ENCODE measurements at regions not wholly inside any gene's neighbourhood (a gene's known extent, or its start where the extent isn't known, plus 50 kb on each side); places are given as distances from the start of the nearest gene placed in this dataset.

DNA sequence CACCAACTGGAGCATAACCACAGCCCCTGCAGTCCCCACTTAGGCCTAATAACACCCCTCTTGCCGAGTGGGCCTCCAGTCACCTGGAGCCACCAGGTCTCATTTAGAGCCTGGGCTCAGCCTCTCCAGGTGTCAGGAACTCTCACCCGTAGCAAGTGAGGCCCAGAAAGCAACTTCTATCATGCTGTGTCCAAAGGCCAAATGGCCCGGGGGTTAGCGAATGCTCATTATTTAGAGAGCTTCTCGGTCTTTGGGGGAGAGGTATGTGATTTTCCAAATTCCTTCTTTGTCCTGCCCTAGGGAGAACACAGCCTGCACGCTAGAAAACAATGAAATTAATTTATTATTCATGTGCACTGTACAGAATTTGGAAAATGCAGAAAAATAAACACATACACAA lies 109.9 kb upstream of the PTPRM start:
- DNase-seq = no peak
- peaks cover 0 to 1% of the 10 kb centered on the region in 2 donors for H3K9me3 Mint-ChIP-seq
- no peaks in the 10 kb centered on the region for H3K4me1 Mint-ChIP-seq (ENCODE audit: low read depth)
- no peak overlapping the region for H3K4me3 Mint-ChIP-seq
- H3K27me3 Mint-ChIP-seq (ENCODE audit: low read depth) = no peaks in the 10 kb centered on the region
- no peak for ATAC-seq (replicated peaks in 1 of 2)
- no peak overlapping the region for H3K27ac Mint-ChIP-seq
- no peaks in the 10 kb centered on the region for H3K36me3 Mint-ChIP-seq (ENCODE audit: insufficient read depth in 2 of 2)

- Mint-ChIP-seq H3K27me3 (ENCODE audit: low read depth) (no peaks in the 10 kb centered on the region), H3K4me1 (ENCODE audit: low read depth) (no peaks in the 10 kb centered on the region), H3K9me3 (peaks cover 0 to 1% of the 10 kb centered on the region in 2 donors), H3K36me3 (ENCODE audit: insufficient read depth in 2 of 2) (no peaks in the 10 kb centered on the region), H3K4me3 (no peak overlapping the region), H3K27ac (no peak overlapping the region)
- no peak for DNase-seq
- ATAC-seq (replicated peaks in 1 of 2) = no peak
Observed at GRCh38 chr18:7458884-7459283, 108.2 kb upstream of the PTPRM start.

- no peak overlapping the region for H3K4me3 Mint-ChIP-seq
- ATAC-seq (replicated peaks in 1 of 2) = no peak
Observed at GRCh38 chr18:7459851-7460770, 107.0 kb upstream of the PTPRM start.

GRCh38 chr18:7464245-7464966 lies 102.7 kb upstream of the PTPRM start:
- no peaks in the 10 kb centered on the region for H3K4me1 Mint-ChIP-seq (ENCODE audit: low read depth)
- DNase-seq (no peak), ATAC-seq (replicated peaks in 1 of 2) (no peak)
- no peaks in the 10 kb centered on the region for H3K36me3 Mint-ChIP-seq (ENCODE audit: insufficient read depth in 2 of 2)
- no peaks in the 10 kb centered on the region for H3K9me3 Mint-ChIP-seq
- no peak overlapping the region for H3K4me3 Mint-ChIP-seq
- no peak overlapping the region for H3K27ac Mint-ChIP-seq
- H3K27me3 Mint-ChIP-seq (ENCODE audit: low read depth) = peaks cover 5% of the 10 kb centered on the region

More at GRCh38 chr18:7459851-7460770, 107.0 kb upstream of the PTPRM start:
- Mint-ChIP-seq H3K4me1 (ENCODE audit: low read depth) (no peaks in the 10 kb centered on the region), H3K9me3 (peaks cover 0 to 1% of the 10 kb centered on the region in 2 donors), H3K36me3 (ENCODE audit: insufficient read depth in 2 of 2) (no peaks in the 10 kb centered on the region), H3K27me3 (ENCODE audit: low read depth) (no peaks in the 10 kb centered on the region), H3K27ac (no peak overlapping the region)
- no peak for DNase-seq

DNA sequence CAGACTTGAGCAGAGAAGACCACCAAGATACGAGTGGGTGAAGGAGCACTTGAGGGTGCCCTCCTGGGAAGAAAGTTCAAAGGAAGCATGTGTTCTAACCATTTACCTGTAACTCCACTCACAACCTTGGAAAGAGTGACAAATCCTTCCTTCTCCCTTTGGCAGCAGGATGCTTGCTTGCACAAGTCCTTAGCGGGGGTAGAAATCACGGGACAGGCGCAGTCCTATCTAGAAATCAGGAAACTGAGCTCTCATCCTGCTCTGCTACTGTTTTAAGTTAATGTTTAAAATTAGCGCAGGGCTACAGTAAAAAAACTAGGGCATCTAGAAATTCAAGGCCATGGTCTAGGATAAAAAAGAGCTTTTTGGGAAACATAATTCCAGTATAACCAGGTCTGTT lies 100.9 kb upstream of the PTPRM start:
- no peak for ATAC-seq (replicated peaks in 1 of 2)
- H3K9me3 Mint-ChIP-seq = no peaks in the 10 kb centered on the region

DNA sequence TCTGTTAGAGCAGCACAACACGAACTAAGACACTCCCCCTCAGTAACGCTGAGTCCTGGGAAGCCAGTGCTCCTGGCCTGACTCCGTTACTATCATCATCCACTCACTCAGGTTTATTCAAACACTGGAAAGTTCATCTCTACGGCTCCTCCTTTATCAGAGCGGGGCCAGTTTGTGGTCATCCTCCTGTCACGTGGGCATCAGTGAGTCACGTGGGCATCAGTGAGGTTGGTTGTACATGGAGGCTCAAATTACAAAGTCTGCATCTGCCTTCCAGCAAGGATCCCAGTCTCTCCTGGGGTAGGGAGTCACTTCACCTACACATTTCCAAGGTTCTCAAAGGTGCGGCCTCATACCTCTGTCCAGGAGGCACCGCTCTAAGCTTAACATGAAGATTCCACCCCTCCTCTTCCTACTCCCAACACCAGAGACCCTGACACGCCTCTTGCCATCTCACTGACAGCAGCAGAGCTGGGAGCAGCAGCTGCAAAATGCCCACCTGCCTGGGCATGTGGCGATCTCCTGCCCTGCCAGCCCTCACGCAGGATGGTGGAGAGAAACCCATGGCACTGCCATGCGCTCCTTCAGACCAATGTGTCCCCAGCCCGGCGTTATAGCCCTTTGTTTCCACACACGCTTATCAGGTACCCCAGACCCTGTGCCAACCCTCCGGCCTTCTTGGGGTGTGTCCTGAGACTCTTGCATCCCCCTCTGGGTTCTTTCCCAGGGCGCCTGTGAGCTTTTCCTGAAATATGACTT lies 99.2 kb upstream of the PTPRM start:
- ATAC-seq (replicated peaks in 1 of 2) (no peak), DNase-seq (no peak)
- no peak overlapping the region for H3K4me3 Mint-ChIP-seq
- no peaks in the 10 kb centered on the region for H3K36me3 Mint-ChIP-seq (ENCODE audit: insufficient read depth in 2 of 2)
- H3K4me1 Mint-ChIP-seq (ENCODE audit: low read depth) = no peaks in the 10 kb centered on the region
- no peaks in the 10 kb centered on the region for H3K9me3 Mint-ChIP-seq
- no peak overlapping the region for H3K27ac Mint-ChIP-seq
- peaks cover 5% of the 10 kb centered on the region for H3K27me3 Mint-ChIP-seq (ENCODE audit: low read depth)

More for the DNA sequence above, 100.9 kb upstream of the PTPRM start:
- no peak for DNase-seq
- H3K4me1 Mint-ChIP-seq (ENCODE audit: low read depth) = no peaks in the 10 kb centered on the region
- H3K27ac Mint-ChIP-seq = no peak overlapping the region
- H3K27me3 Mint-ChIP-seq (ENCODE audit: low read depth) = peaks cover 5% of the 10 kb centered on the region
- H3K4me3 Mint-ChIP-seq = no peak overlapping the region
- no peaks in the 10 kb centered on the region for H3K36me3 Mint-ChIP-seq (ENCODE audit: insufficient read depth in 2 of 2)

DNA sequence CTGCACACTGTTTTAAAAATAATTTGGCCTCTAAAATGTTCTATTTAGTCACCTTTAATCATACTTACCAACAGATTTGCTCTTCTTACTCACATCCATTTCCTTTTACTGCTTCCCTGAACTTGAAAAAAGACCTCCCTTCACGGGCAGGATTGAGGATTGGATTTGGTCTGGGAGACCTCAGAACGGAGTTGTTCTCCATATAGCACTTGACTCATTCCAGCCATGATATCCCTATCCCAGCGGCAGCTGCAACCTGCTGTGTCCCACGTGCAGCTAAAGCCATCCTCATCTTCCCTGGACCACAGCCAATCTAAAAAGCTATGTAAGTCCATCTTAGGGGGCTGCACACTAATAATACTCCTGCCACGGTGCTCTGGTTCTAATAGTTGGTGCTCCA lies 97.0 kb upstream of the PTPRM start:
- H3K4me1 Mint-ChIP-seq (ENCODE audit: low read depth) = no peaks in the 10 kb centered on the region
- no peak overlapping the region for H3K27ac Mint-ChIP-seq
- peaks cover 5% of the 10 kb centered on the region for H3K27me3 Mint-ChIP-seq (ENCODE audit: low read depth)
- ATAC-seq (replicated peaks in 1 of 2) = no peak
- H3K9me3 Mint-ChIP-seq = peaks cover 3 to 4% of the 10 kb centered on the region in 2 donors
- H3K4me3 Mint-ChIP-seq = no peak overlapping the region
- no peak for DNase-seq
- no peaks in the 10 kb centered on the region for H3K36me3 Mint-ChIP-seq (ENCODE audit: insufficient read depth in 2 of 2)

GRCh38 chr18:7470503-7470902 lies 96.6 kb upstream of the PTPRM start:
- no peak for DNase-seq

GRCh38 chr18:7476386-7476785 lies 90.7 kb upstream of the PTPRM start:
- no peak overlapping the region for H3K27ac Mint-ChIP-seq
- H3K4me3 Mint-ChIP-seq = no peak overlapping the region

More at GRCh38 chr18:7470503-7470902, 96.6 kb upstream of the PTPRM start:
- no peak overlapping the region for H3K4me3 Mint-ChIP-seq
- H3K27me3 Mint-ChIP-seq (ENCODE audit: low read depth) = peaks cover 5% of the 10 kb centered on the region
- H3K27ac Mint-ChIP-seq = no peak overlapping the region
- H3K4me1 Mint-ChIP-seq (ENCODE audit: low read depth) = no peaks in the 10 kb centered on the region
- no peak for ATAC-seq (replicated peaks in 1 of 2)
- peaks cover 3 to 4% of the 10 kb centered on the region in 2 donors for H3K9me3 Mint-ChIP-seq
- H3K36me3 Mint-ChIP-seq (ENCODE audit: insufficient read depth in 2 of 2) = no peaks in the 10 kb centered on the region

DNA sequence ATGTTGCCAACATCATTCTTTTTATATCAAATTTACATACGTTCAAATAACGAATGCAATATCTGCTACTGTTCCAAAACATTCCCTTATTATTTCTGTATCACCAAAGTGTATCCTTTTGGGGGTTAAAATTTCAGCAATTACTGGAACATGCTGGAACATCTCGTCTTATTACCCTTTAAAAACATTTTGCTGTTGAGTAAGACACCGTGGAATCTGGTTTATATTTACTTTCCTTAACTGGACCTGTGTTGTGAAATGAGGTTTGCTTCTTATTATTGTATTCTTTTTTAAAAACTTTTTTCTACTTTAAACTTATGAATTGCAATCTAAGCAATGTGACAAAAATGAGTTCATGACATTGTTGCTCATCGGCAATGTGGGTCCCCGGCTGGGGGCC lies 87.4 kb upstream of the PTPRM start:
- H3K36me3 Mint-ChIP-seq (ENCODE audit: insufficient read depth in 2 of 2) = no peaks in the 10 kb centered on the region
- ATAC-seq (replicated peaks in 1 of 2) (no peak), DNase-seq (no peak)
- H3K27me3 Mint-ChIP-seq (ENCODE audit: low read depth) = no peaks in the 10 kb centered on the region
- H3K9me3 Mint-ChIP-seq = peaks cover 0 to 7% of the 10 kb centered on the region in 2 donors
- H3K4me1 Mint-ChIP-seq (ENCODE audit: low read depth) = no peaks in the 10 kb centered on the region
- no peak overlapping the region for H3K27ac Mint-ChIP-seq
- H3K4me3 Mint-ChIP-seq = no peak overlapping the region

More at GRCh38 chr18:7476386-7476785, 90.7 kb upstream of the PTPRM start:
- DNase-seq = no peak
- H3K36me3 Mint-ChIP-seq (ENCODE audit: insufficient read depth in 2 of 2) = no peaks in the 10 kb centered on the region
- no peak for ATAC-seq (replicated peaks in 1 of 2)
- peaks cover 4 to 10% of the 10 kb centered on the region in 2 donors for H3K9me3 Mint-ChIP-seq
- H3K4me1 Mint-ChIP-seq (ENCODE audit: low read depth) = no peaks in the 10 kb centered on the region
- H3K27me3 Mint-ChIP-seq (ENCODE audit: low read depth) = no peaks in the 10 kb centered on the region

- H3K9me3 Mint-ChIP-seq = peaks cover 0 to 5% of the 10 kb centered on the region in 2 donors
- no peaks in the 10 kb centered on the region for H3K4me1 Mint-ChIP-seq (ENCODE audit: low read depth)
- no peak for ATAC-seq (replicated peaks in 1 of 2)
- H3K4me3 Mint-ChIP-seq = no peak overlapping the region
- no peaks in the 10 kb centered on the region for H3K36me3 Mint-ChIP-seq (ENCODE audit: insufficient read depth in 2 of 2)
- no peak for DNase-seq
- H3K27me3 Mint-ChIP-seq (ENCODE audit: low read depth) = no peaks in the 10 kb centered on the region
- no peak overlapping the region for H3K27ac Mint-ChIP-seq
Observed at GRCh38 chr18:7480879-7481278, 86.2 kb upstream of the PTPRM start.

GRCh38 chr18:7482342-7482741 lies 84.8 kb upstream of the PTPRM start:
- no peaks in the 10 kb centered on the region for H3K4me1 Mint-ChIP-seq (ENCODE audit: low read depth)
- H3K36me3 Mint-ChIP-seq (ENCODE audit: insufficient read depth in 2 of 2) = no peaks in the 10 kb centered on the region
- no peak for ATAC-seq (replicated peaks in 1 of 2)
- H3K4me3 Mint-ChIP-seq = no peak overlapping the region
- H3K27ac Mint-ChIP-seq = no peak overlapping the region
- peaks cover 0 to 2% of the 10 kb centered on the region in 2 donors for H3K9me3 Mint-ChIP-seq
- no peak for DNase-seq
- H3K27me3 Mint-ChIP-seq (ENCODE audit: low read depth) = no peaks in the 10 kb centered on the region

- DNase-seq = no peak
- H3K27ac Mint-ChIP-seq = no peak overlapping the region
- peaks cover 7% of the 10 kb centered on the region for H3K27me3 Mint-ChIP-seq (ENCODE audit: low read depth)
- peaks cover 3 to 7% of the 10 kb centered on the region in 2 donors for H3K9me3 Mint-ChIP-seq
- H3K4me1 Mint-ChIP-seq (ENCODE audit: low read depth) = no peaks in the 10 kb centered on the region
- no peak for ATAC-seq (replicated peaks in 1 of 2)
- H3K4me3 Mint-ChIP-seq = no peak overlapping the region
- H3K36me3 Mint-ChIP-seq (ENCODE audit: insufficient read depth in 2 of 2) = no peaks in the 10 kb centered on the region
Observed at GRCh38 chr18:7485616-7486015, 81.5 kb upstream of the PTPRM start.
